ENCODE measurements at regions not wholly inside any gene's neighbourhood (a gene's known extent, or its start where the extent isn't known, plus 50 kb on each side); places are given as distances from the start of the nearest gene placed in this dataset.

DNA sequence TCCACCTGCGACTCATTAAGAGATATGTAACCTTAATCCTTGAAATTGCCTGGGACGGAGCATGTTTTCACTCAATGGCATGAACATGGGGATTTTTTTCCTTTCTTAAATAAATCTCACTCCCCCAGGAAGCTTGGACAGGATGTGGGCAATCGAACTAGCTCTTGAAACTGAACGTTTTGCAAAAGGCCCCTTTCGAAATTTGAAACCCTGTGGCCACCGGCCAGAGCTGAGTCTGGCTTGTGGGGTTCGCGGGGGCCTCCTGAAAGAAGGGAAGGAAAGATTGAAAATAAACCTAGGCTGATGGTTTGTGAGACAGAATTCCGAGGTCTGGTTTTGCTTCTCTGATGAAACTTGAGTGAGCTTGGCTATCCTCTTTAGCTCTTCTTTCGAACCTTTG is 101.4 kb upstream of the RTL1 start:
- DNase-seq = no peak

DNA sequence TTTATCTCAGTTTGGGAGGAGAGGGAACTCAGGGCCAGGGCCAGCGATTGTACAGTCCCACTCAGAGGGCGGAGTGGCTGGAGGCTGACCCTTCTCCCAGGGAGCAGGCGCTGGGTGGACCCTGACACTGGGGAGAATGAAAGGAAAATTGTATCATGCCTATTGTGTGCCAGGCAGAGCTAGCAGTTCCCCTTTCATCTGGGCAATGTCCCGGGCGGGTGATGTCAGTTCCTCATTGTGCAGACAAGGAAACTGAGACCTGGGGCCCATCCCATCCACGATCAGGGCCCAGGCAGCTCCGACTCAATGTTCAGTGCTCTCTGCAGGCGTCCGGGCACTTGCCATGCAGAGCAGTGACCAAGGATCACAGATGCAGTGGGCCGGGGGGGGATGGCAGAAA is 101.9 kb upstream of the RTL1 start:
- no peak for DNase-seq

DNA sequence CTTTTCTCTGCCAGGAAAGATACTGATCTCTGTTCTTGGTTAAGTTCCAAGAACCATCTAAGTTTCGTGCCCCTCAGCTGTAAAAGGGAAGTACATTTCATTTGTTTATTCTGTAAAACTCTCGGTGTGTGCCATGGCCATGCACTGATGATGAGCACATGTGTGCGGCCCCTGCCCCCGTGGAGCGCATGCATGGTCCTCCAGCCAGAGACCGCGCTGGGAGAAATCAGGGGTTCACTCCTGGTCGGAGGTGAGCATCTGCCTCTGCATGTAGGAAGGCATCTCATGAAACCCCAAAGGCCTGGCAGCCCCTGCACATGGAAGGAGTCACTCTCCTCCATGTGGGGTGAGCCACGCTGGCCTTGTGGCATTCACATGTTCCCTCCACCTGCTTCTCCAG is 102.5 kb upstream of the RTL1 start:
- no peak for DNase-seq

DNA sequence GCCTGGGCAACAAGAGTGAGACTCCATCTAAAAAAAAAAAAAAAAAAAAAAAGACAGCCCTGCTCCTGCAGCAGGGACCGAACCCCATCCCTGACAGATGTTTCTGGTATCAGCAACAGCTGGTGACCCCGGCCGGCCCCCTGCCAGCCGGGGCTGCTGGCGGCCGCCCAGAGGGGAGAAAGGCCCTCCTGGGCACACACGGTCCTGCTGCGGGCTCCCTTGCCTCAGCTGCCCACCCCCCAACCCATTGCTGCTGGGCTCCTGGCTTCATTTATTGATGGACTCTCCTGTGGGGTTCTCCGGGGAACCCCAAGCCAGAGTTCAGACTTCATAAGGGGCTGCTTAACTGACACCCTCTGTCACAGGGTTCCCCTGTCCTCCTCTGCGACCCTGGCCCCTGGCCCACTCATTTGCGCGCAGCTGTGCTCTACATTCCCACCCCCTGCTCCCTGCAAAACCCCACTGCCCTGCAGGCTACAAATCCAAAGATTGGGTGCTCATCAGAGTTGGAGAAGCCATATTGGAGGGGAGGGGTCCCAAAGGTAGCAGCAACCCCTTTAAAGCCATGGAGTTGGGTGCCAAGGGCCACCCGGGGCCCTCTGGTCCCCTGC is 103.6 kb upstream of the RTL1 start:
- no peak for DNase-seq

DNA sequence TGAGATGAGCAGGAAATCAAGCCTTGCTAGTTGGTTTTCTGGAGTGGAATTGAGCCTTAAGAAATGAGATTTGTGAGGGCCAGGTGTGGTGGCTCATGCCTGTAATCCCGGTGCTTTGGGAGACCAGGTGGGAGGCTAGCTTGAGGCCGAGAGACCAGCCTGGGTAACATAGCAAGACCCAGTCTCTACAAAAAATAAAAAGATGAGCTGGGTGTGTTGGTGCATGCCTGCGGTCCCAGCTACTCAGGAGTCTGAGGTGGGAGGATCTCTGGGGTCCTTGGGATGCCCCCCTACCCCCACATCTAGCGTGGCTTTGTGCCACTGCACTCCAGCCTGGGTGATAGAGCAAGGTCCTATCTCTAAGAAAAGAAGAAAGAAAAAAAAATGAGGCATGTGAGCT is 104.2 kb upstream of the RTL1 start:
- DNase-seq = no peak

DNA sequence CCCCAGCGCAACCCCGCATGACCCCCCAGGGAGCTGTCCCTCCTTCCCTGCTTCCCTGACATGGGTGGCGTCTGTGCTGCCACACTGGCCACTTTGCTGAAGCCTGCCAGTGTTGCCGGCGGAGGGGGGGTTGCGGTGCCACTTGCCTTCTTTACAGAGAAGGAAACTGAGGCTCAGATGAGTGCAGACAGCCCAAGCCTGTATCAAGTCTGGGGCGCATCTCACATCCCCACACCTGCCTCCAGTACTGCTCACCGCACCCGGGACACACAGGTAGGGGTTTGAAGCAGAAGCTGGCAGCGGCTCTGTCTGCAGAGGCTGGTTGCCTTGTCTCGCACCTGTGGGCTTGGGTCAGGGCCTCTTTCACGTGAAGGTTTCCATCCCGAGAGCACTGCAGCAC is 104.7 kb upstream of the RTL1 start:
- no peak for DNase-seq

DNA sequence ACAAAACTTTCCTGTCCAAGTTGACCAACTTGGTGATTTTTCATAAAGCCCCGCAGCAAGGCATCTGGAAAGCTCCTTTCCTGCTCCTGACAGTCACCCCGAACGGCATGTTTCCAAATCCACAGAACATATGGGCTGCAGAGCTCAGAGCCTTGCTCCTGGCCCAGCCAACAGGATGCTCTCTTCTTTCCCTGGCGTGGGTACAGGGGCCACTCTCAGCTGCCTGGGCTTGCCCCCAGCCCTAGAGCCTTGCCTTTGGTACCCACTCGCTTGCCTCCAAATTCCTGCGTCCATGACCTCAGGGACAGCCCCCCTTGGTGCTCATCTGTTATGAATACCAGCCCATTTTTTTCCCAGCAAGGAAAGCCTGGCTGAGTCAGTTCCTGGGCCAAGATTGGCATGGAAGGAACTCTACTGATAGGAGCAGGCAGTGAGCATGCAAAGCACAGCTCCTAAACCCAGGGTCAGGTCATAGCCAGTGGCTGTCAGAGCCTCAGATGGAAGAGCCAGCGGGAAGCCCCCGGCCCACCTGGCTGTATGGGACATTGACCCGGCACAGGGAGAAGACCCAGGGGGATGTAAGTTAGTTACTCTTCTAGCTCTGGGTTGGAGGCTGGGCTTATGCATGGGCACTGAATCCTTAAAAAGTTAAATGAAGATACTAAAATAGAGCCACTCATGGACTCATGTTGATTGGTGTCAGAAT is 105.3 kb upstream of the RTL1 start:
- no peak for DNase-seq

DNA sequence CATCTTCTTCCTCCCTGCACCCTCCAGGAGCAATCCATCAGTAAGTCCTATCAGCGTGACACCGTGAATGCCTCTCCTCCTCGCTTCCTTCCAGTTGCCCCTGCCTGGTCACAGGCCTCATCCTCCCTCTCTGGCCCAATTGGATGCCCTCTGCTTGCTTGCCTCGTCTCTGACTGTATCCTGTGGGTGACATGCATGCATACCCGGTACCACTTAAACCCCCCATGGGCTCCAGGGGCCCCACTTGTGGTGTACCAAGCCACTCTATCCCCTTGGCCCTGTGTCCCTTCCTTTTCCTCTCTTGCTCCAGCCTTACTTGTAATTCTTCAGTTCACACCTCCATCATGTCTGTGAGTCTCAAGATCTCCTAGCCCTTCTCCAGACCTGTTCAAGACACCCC is 106.0 kb upstream of the RTL1 start:
- no peak for DNase-seq

DNA sequence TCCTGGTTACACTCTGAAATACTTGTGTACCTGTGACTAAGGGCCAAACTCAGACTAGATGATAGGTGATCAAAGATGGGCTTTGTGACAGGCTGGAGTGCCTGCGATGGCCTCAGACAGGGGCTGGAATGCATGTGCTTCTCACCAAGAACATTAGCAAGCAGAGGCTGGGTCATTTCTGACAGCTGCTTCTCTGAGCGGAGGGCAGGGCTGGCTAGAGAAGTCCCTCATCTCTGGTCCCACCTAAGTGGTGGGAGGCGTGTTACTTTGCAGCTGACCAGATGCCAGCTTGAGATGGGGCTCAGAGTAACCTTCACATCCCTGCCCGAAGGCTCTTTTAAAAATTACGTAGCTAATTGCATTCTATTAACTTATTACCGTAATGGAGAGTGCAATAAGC is 106.8 kb upstream of the RTL1 start:
- DNase-seq = no peak

DNA sequence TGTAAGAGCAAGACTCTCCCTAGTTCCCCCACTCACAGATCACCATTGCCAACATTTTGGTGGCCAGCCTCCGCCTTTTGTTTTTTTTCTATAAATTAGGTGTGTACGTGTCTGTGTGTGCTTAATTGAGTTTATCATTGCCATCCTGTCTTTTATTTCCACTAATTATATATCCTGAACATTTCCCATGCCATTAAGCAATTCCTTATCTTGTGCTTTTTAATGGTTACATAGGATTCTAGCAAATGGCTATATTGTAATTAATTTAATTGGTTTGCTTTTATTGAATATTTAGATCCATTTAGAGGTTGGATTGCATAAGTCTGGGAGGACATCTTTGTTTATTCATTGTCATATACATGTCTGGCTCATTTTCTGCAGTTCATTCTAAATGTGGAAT is 107.3 kb upstream of the RTL1 start:
- no peak for DNase-seq

DNA sequence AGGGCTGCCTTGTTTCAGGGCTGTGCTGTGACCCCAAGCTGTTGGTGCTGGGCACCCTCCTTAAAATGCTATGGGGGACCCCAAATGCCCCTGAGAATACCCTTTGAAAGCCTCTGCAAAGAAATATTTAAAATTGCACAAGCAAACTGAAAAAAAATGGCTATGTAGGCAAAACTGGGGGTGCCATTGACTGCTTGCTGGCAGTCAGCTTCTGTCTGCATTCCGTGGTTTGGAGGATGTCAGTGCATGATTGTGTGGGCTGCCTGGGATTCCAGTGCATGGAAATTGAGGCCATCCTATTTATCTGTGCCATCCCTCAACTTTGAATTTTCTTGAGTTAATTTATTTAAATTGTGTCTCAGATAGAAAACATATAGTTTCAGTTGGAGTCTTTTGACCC is 113.7 kb upstream of the RTL1 start:
- no peak for DNase-seq

DNA sequence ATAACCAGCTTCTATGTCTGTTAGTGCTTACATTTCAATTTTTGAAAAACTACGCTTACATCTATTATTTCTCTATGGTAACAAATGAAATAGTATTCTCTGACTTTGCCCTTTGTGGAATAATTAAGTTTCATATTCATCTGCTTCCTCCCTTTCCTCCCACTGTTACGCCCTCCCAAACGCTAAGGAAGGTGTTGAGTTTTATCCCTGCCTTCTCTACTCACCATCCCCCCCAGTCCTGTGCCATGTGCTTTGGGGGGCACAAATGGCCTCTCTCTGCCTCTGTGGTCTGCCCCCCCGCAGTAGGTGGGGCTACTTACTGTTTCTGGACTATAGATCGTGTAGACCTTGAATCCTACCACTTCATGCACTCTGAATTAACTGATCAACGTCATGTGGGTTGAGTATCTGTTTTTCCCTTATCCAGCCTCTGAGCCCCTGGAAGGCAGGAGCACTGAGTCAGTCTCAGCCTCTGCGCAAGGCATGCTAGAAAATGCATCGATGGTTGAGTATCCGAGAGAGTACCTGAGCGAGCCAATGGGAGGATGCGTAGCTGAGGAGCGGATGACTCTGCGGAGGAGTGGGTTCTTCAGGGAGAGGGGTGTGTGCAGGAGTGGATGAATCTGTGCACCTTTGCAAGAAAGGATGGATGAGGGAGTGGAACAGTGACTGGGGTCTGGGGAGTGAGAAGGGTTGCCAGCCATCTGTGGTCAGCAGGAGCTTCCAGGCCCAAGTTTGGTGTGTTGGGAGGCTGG is 114.5 kb upstream of the RTL1 start:
- no peak for DNase-seq

DNA sequence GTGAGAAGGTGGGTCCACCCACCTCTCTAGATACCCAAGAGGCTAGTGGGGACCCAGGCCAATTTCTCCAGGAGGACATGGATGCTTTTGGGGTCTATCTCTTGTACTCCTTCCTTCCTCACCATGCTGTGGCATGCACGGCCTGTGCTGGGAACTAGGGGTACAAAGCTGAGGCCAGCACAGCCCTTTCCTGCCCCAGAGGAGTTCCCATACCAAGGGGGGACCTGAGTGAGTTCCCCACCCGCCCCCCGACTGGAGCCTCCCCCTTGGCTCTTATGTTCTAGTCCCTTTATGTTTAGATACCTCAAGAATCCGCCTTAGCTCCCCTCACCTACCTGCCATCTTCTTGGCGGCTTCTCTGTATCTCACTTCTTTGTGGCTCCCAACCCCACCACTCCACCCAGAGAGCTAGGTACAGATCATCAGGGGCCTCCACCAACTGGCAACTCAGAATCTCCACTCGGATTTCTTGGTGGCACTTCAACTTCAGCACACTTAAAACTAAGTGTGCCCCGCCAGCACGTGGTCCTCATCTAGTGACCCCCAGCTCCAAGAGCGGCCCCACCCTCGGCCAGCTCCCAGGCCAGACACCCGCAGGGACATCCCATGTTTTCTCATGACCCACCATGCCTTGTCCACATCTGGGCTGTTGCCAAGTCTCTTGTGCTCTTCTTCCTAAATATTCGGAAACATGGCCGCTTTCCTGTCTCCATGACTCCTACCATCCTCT is 115.2 kb upstream of the RTL1 start:
- DNase-seq = no peak

DNA sequence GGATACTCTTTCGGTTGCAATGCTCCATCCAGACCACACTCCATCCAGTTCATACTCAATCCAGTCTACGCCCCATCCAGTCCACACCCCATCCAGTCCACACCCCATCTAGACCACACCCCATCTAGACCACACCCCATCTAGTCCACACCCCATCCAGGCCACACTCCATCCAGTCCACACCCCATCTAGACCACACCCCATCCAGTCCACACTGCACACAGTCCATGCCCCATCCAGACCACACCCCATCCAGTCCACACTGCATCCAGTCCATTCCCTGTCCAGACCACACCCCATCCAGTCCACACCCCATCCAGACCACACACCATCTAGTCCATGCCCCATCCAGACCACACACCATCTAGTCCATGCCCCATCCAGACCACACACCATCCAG is 116.0 kb upstream of the RTL1 start:
- no peak for DNase-seq

DNA sequence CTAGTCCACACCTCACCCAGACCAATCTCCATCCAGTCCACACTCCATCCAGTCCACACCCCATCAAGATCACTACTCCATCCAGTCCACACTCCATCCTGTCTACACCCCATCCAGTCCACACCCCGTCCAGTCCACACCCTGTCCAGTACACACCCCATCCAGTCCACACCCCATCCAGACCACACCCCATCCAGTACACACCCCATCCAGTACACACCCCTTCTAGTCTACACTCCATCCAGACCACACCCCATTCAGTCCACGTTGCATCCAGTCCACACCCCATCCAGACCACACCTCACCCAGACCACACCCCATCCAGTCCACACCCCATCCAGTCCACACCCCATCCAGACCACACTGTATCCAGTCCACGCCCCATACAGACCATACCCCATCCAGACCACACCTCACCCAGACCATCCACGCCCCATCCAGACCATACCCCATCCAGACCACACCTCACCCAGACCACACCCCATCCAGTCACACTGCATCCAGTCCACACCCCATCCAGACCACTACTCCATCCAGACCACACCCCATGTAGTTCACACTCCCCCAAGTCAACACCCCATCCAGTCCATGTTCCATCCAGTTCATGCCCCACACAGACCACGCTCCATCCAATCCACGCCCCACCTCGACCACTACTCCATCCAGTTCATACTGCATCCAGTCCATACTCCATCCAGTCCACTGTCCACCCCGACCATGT is 116.6 kb upstream of the RTL1 start:
- DNase-seq = no peak

DNA sequence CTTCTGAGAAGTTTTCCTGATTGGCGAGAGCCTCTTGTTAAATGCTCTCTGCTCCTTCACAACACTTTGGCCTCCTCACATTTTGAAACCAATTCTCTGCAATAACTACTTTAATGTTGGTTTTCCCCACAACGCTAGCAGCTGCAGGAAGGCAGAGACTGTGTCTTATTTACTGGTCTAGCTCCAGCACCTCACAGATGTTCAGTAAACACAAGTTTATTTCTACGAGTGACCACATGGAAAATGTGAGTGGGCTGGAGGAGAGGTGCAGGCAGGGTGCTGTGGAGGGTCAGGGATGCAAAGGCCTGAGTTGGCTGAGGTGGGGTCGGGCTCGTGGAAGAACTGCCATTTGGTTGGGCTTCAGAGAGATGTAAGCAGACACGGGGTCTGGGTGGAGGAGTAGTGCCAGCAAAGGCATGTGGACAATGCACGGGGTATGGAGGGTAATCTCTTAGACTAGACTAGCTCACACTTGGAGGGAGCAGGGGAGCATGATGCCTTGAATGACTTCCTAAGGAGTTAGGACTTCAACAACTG is 117.4 kb upstream of the RTL1 start:
- no peak for DNase-seq

DNA sequence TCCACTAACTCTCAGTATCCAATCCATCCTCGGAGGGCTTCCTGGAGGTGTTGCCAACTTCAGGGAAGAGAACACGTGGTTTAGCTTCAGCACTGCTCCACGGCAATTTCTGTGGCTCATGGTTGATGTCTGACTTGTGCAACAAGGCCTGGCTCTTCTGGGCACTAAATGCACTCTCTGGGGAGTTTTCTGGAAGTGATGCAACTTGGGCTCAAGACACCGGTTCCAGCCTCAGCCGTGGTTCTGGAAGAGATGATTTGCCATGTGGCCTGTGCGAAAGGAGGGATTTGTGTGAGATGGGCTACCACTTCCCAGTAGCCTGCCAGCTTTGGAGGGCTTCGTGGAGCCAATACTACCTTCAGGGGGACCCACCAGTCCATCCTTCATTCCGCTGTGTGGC is 118.6 kb upstream of the RTL1 start:
- DNase-seq = no peak

DNA sequence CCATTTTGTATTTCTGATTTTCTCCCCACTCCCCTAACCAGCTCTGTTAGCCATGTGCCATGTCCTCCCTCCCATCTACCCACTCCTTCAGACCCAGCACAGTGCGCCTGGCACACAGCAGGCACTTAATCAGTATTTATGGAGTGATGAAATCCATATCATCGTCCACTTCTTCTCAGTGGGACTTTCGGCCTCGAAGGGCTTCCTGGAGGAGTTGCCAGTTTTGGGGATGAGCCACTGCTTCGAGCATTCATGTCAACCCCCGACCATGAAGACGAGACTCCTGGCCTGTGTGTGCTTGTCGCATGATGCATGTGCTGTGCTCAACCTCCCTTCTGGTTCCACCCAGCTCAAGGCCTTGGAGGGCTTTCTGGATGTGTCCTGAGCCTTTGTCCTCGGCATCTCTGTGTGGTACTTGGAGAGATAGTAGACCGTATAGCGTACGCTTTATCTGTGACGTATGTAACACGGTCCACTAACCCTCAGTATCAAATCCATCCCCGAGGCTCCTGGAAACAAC is 119.5 kb upstream of the RTL1 start:
- DNase-seq = no peak

DNA sequence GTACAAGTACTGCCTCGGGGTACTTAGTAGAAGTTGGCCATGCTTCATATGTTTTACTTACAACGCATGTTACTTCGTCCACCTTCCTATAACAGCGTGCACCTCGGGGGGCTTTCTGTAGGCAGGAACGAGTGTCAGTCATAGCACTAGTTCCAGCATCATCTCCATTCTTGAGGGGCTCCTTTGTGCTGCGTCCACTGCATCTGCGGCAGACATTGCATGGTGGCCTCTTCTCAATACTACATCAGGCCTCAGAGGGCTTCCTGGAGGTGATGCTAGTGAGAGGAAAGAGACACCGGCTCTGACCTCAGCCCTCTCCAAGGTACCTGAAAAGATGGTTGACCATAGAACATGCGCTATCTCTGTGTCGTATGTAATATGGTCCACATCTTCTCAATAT is 121.2 kb upstream of the RTL1 start:
- no peak for DNase-seq

DNA sequence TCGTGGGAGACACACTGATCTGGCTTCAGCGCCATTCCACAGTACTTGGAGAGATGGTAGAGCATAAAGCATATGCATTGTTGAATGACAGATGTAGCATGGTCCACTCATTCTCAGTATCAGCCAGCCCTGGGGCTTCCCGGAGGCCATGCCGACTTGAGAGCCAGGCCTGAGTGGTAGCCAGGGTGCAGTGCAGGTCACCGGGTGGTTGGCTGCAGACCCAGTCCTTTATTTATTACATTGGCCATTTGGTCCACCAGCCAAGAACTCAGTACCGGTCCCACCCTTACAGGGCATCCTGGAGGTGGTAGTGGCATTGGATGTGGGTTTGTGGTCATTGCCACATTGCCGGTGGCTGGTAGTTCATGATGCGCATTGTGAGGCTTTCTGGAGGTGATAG is 121.6 kb upstream of the RTL1 start:
- DNase-seq = no peak

DNA sequence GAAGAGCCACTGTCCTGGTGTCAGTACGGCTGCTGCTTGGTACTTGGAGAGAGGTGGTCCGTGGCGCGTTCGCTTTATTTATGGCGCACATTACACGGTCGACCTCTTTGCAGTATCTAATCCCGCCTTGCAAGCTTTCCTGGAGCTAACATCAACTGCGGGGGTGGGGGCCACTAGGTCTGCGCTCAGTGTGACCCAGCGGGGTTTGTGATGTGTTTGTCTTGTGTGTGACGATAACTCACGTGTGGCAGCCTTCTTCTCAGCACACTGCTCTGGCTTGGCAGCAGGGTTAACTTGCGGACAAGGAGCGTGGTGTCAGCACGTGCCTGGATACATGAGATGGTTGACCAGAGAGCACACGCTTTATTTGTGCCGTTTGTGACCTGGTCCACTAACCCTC is 122.2 kb upstream of the RTL1 start:
- no peak for DNase-seq

DNA sequence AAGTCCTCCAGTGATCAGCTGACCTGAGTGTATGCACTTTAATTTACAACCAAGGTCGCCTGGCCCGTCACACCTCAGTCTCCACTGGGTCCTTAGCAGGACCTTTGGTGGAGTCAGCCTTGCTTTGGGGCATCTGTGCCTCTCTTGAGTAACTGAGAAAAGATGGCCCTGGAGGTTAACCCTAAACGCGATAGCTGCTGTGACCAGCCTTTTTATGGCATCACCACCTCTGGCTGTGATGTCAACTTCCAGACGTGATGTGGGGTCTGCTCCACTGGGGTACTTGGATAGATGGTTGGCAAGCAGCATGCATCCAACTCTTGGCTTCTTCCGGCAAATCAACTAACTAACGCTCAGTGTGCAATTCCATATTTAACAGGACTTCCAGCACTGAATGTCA is 122.8 kb upstream of the RTL1 start:
- no peak for DNase-seq

DNA sequence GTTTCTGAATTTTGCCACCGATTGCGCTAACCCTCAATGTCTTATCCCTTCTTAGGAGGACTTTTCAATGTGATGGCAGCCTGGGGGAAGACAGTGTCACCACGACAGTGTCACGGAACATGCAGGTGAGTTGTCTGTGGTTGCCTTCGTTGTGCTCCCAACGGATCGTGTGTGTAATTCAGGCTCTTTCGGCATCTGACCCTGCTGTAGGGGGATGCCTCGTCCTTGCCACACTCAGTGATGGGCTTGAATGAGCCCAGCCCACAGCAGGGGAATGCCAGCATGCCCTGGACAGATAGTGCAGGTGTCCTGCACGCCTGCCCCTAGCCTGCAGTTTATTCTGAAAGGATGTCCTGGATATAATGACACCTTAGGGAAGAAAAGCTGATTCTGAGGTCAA is 123.8 kb upstream of the RTL1 start:
- no peak for DNase-seq

Data from CD4-positive, alpha-beta T cell treated with Interleukin-17A for 1 hour (primary cell).